ENCODE measurements at regions not wholly inside any gene's neighbourhood (a gene's known extent, or its start where the extent isn't known, plus 50 kb on each side); places are given as distances from the start of the nearest gene placed in this dataset.

DNA sequence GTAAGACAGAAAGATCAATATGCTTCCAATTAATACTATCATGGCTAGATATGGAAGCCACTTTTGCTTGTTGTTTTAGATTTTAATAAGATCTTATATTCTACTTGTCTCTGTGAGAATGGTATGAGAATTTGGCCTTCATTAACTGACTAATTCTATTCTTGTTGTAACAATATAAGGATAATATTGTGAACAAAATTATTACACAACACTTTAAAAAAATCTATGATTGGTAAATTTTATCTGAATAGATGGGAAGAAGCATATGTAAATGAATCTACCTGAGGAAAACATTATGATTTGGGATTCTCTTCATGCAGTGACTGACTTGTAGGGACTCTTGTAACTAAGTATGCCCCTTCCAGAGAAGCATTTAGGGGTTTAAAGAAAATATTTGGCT lies 308.9 kb upstream of the KCND2 start:
- TF ChIP-seq CTBP1 (IDR thresholded peaks at IDR 0.05; ENCODE audit: borderline replicate concordance), result no peak
- no peak for TF ChIP-seq FOXM1 (IDR thresholded peaks at IDR 0.05; ENCODE audit: borderline replicate concordance)
- TF ChIP-seq TARDBP (IDR thresholded peaks at IDR 0.05), result no peak
- TF ChIP-seq ELF4 (IDR thresholded peaks at IDR 0.05), result no peak
- TF ChIP-seq, protein P1, sequence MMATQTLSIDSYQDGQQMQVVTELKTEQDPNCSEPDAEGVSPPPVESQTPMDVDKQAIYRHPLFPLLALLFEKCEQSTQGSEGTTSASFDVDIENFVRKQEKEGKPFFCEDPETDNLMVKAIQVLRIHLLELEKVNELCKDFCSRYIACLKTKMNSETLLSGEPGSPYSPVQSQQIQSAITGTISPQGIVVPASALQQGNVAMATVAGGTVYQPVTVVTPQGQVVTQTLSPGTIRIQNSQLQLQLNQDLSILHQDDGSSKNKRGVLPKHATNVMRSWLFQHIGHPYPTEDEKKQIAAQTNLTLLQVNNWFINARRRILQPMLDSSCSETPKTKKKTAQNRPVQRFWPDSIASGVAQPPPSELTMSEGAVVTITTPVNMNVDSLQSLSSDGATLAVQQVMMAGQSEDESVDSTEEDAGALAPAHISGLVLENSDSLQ (IDR thresholded peaks at IDR 0.05), result no peak
- TF ChIP-seq BHLHE40 (IDR thresholded peaks at IDR 0.05; ENCODE audit: borderline replicate concordance), result no peak
